ENCODE measurements at regions not wholly inside any gene's neighbourhood (a gene's known extent, or its start where the extent isn't known, plus 50 kb on each side); places are given as distances from the start of the nearest gene placed in this dataset.

DNA sequence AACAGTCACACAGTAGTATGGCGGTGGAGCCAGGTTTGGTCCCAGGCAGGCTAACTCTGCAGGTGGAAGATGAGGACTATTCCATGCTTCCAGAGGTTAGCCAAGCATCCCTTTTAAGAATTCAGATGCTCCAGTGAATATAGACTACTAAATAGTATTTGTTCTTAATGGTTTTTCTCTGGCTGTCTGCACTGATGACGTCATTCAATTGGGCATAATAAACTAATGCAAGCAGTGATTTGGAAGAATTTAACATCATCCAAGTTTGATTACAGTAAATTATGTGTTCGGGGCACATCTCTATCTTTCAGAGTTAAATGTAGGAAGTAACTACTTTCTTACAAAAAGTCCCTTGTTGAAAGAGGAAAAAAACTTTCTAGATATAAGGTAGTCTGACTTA lies 78.8 kb upstream of the RND3 start:
- DNase-seq (ENCODE audit: extremely low spot score), result no peak
- Histone ChIP-seq H3K4me3 (no peak overlapping the region), H3K27me3 (no peaks in the 10 kb centered on the region), H3K9me3 (no peaks in the 10 kb centered on the region), H3K4me1 (peaks cover 0 to 10% (median 0%) of the 10 kb centered on the region in 4 donors), H3K27ac (replicated peaks in 1 of 4) (no peak overlapping the region), H3K36me3 (no peaks in the 10 kb centered on the region)
- intact Hi-C loops (cut with DNase I), result no loop called here
- WGBS, result 70% methylated on average over 3 of the region's 3 CpGs
- TF ChIP-seq EP300 (IDR thresholded peaks at IDR 0.05), result no peak
- TF ChIP-seq POLR2AphosphoS5 (IDR thresholded peaks at IDR 0.05), result no peak
- no peak for TF ChIP-seq POLR2A (IDR thresholded peaks at IDR 0.05; ENCODE audit: low read depth)
- TF ChIP-seq, protein P1, sequence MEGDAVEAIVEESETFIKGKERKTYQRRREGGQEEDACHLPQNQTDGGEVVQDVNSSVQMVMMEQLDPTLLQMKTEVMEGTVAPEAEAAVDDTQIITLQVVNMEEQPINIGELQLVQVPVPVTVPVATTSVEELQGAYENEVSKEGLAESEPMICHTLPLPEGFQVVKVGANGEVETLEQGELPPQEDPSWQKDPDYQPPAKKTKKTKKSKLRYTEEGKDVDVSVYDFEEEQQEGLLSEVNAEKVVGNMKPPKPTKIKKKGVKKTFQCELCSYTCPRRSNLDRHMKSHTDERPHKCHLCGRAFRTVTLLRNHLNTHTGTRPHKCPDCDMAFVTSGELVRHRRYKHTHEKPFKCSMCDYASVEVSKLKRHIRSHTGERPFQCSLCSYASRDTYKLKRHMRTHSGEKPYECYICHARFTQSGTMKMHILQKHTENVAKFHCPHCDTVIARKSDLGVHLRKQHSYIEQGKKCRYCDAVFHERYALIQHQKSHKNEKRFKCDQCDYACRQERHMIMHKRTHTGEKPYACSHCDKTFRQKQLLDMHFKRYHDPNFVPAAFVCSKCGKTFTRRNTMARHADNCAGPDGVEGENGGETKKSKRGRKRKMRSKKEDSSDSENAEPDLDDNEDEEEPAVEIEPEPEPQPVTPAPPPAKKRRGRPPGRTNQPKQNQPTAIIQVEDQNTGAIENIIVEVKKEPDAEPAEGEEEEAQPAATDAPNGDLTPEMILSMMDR (IDR thresholded peaks at IDR 0.05), result no peak

DNA sequence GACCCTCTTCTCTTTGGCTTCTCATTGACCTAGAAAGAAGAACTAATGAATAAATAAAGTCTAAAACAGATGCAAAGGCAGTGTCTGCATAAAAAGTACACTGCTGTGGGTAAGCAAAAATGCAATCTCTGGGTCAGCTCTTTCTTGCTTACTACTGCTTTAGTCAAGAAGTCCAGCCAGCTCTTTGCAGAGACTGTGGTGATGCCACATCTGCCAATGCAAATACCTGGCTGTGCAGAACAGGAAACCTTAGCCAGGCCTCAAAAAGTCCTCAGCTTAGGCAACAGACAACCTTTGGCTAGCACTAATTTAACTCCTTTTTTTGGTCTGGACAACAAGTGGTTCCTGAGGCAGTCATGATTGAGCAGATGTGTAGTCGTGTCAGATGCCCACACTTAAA lies 73.6 kb upstream of the RND3 start:
- H3K9me3 ChIP-seq, result no peaks in the 10 kb centered on the region
- H3K4me1 ChIP-seq, result no peaks in the 10 kb centered on the region
- intact Hi-C loops (cut with DNase I), result no loop called here
- WGBS, result 100% methylated on average over 1 of the region's 1 CpG
- TF ChIP-seq EP300 (IDR thresholded peaks at IDR 0.05) (no peak), POLR2A (IDR thresholded peaks at IDR 0.05; ENCODE audit: low read depth) (no peak), POLR2AphosphoS5 (IDR thresholded peaks at IDR 0.05) (no peak)
- TF ChIP-seq, protein P1 (IDR thresholded peaks at IDR 0.05), result no peak
- H3K27me3 ChIP-seq, result no peaks in the 10 kb centered on the region
- H3K4me3 ChIP-seq, result no peak overlapping the region
- H3K36me3 ChIP-seq, result no peaks in the 10 kb centered on the region
- no peak overlapping the region for H3K27ac ChIP-seq (replicated peaks in 1 of 4)
- no peak for DNase-seq (ENCODE audit: extremely low spot score)

DNA sequence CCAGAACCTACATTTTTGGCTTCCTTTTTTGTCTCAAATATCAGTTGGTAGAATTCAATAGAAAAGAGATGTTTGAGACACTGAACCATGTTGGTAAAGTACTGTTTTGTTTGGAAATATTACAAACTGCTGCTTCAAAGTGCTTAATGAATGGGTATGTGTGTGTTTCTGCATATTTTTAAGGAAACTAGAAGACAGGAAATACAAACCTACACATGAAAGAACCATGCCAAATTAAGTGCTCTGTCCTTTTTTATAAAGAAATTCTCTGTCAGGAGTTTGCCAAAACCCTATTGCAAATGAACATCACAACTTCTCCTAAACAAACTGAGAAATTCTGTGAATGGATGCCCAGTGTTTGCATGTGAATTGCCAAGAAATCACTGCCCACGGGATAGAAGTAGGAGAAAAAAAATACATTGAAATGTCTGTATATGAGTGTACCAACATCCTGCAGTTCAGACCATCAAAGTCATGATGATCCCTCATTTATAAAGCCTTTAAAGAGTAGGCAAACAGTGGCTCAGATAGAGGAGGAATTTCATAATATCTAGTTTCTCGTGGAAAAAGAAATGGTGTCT lies 69.6 kb upstream of the RND3 start:
- H3K36me3 ChIP-seq, result no peaks in the 10 kb centered on the region
- DNase-seq (ENCODE audit: extremely low spot score), result no peak
- H3K27ac ChIP-seq (replicated peaks in 1 of 4), result no peak overlapping the region
- intact Hi-C loops (cut with DNase I), result no loop called here
- 59% methylated on average over 2 of the region's 2 CpGs for WGBS
- no peaks in the 10 kb centered on the region for H3K9me3 ChIP-seq
- no peaks in the 10 kb centered on the region for H3K27me3 ChIP-seq
- H3K4me1 ChIP-seq, result no peaks in the 10 kb centered on the region
- no peak overlapping the region for H3K4me3 ChIP-seq
- TF ChIP-seq POLR2AphosphoS5 (IDR thresholded peaks at IDR 0.05), result no peak
- TF ChIP-seq, protein P1 (IDR thresholded peaks at IDR 0.05), result no peak
- no peak for TF ChIP-seq POLR2A (IDR thresholded peaks at IDR 0.05; ENCODE audit: low read depth)
- TF ChIP-seq EP300 (IDR thresholded peaks at IDR 0.05), result no peak

DNA sequence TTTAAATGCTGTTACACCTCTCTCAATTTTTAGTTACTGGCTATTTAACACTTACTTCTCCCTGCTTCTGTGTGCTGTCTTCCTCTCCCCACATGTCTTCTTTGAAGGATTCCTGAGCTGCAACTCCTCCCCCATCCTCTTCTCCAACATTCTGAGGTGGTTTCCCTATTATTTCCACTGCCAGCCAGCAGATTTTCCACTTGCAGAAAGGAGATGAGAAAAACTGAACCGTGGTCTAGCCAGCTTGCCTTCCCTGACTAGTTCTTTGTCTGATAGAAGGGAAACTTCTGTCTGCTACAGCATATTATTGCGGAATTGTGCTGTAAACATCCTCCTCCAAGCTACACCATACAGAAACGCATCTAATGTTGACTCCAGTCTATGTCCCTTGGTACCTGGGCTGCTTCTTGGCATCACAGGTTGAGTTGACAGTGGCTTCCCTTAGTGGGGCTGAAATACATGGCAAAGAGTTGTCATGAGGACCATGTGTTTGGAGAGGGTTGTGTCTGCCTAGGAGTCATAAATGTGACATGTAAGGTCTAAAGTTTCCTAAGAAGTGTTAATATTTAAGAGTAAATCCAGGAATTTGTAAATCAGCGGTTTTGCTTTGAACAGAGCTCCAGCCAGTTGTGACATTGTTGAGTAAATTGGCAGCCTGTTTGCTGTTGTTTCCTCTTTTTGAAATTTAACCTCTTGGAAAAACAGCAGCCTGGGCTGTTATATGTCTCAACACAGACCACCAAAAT lies 68.3 kb upstream of the RND3 start:
- no peak for DNase-seq (ENCODE audit: extremely low spot score)
- Histone ChIP-seq H3K9me3 (no peaks in the 10 kb centered on the region), H3K27me3 (no peaks in the 10 kb centered on the region), H3K4me3 (no peak overlapping the region), H3K36me3 (no peaks in the 10 kb centered on the region), H3K27ac (replicated peaks in 1 of 4) (no peak overlapping the region), H3K4me1 (no peaks in the 10 kb centered on the region)
- intact Hi-C loops (cut with DNase I), result no loop called here
- TF ChIP-seq, protein P1 (IDR thresholded peaks at IDR 0.05), result no peak
- 55% methylated on average over 4 of the region's 4 CpGs for WGBS

DNA sequence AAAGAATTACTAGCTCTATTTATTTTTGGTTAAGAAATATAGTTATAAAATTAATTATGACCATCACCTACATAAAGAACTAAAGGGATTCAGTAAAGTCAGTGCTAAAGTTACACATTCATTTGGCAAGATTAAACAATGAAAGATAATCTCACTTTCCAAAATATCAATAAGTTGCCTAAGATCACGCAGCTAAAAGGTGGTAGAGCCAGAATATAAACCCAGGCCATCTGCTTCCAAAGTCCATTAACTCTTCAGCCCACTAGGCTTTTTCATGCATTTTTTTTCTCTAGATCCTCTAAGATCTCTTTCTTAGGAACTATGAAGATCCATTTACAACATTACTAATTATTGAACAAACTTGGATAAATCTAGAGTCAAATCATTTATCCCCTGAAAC lies 66.6 kb upstream of the RND3 start:
- no peak overlapping the region for H3K4me3 ChIP-seq
- H3K27ac ChIP-seq (replicated peaks in 1 of 4), result no peak overlapping the region
- WGBS, result 93% methylated on average over 1 of the region's 1 CpG
- TF ChIP-seq EP300 (IDR thresholded peaks at IDR 0.05) (no peak), POLR2AphosphoS5 (IDR thresholded peaks at IDR 0.05) (no peak), POLR2A (IDR thresholded peaks at IDR 0.05; ENCODE audit: low read depth) (no peak)
- TF ChIP-seq, protein P1 (IDR thresholded peaks at IDR 0.05), result no peak
- H3K27me3 ChIP-seq, result no peaks in the 10 kb centered on the region
- intact Hi-C loops (cut with DNase I), result no loop called here
- no peaks in the 10 kb centered on the region for H3K9me3 ChIP-seq
- H3K4me1 ChIP-seq, result no peaks in the 10 kb centered on the region
- no peak for DNase-seq (ENCODE audit: extremely low spot score)
- no peaks in the 10 kb centered on the region for H3K36me3 ChIP-seq

Data from esophagus muscularis mucosa (tissue), 4 donors.